ENCODE measurements at regions not wholly inside any gene's neighbourhood (a gene's known extent, or its start where the extent isn't known, plus 50 kb on each side); places are given as distances from the start of the nearest gene placed in this dataset.

DNA sequence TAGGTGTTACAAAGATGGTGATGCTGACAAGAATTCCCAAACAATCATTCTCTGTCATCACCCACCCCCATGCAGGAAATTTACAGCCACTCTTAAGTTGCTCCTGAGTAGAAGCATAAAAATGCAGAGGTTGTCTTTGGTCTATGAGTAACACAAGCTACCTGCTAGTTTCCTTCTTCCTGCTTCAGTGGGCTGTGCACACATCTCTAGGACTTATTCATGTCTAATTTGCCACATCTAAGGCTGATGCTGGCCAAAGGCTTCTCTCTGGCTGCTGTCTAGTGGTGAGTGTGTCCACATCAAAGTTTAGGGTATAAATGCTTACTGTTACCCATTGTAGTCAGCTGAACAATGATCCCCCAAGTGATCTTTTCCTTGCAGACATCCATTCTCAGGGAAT, 662.5 kb downstream of the TYW1 start:
- TF ChIP-seq, protein P1, sequence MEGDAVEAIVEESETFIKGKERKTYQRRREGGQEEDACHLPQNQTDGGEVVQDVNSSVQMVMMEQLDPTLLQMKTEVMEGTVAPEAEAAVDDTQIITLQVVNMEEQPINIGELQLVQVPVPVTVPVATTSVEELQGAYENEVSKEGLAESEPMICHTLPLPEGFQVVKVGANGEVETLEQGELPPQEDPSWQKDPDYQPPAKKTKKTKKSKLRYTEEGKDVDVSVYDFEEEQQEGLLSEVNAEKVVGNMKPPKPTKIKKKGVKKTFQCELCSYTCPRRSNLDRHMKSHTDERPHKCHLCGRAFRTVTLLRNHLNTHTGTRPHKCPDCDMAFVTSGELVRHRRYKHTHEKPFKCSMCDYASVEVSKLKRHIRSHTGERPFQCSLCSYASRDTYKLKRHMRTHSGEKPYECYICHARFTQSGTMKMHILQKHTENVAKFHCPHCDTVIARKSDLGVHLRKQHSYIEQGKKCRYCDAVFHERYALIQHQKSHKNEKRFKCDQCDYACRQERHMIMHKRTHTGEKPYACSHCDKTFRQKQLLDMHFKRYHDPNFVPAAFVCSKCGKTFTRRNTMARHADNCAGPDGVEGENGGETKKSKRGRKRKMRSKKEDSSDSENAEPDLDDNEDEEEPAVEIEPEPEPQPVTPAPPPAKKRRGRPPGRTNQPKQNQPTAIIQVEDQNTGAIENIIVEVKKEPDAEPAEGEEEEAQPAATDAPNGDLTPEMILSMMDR (conservative IDR thresholded peaks at IDR 0.05; ENCODE audit: low read depth, low read length): no peak
- TF ChIP-seq EZH2 (IDR thresholded peaks at IDR 0.05; ENCODE audit: borderline replicate concordance, low read depth, low read length, poor library complexity, severe bottlenecking): no peak

Measured in A673 (cell line).